ENCODE measurements at regions not wholly inside any gene's neighbourhood (a gene's known extent, or its start where the extent isn't known, plus 50 kb on each side); places are given as distances from the start of the nearest gene placed in this dataset.

DNA sequence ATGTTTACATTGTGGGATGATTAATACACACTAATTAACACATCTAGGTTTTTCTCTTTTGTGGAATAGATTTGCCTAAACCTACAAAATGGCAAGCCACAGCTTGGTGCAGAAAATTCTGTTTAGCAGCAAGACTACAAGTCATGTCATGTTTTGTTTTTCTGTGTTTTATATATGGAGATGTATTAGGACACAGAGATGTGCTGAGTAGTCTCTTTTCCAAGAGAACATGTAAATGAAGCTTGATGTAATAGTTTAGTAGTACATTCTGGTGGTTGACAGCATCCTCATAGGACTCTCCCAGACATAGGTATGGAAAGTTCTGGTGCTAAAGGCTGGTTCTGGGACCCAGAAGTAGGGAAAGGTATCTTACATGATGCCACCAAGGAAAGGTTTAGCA, 1345.4 kb downstream of the CDH11 start:
- TF ChIP-seq, protein P1, sequence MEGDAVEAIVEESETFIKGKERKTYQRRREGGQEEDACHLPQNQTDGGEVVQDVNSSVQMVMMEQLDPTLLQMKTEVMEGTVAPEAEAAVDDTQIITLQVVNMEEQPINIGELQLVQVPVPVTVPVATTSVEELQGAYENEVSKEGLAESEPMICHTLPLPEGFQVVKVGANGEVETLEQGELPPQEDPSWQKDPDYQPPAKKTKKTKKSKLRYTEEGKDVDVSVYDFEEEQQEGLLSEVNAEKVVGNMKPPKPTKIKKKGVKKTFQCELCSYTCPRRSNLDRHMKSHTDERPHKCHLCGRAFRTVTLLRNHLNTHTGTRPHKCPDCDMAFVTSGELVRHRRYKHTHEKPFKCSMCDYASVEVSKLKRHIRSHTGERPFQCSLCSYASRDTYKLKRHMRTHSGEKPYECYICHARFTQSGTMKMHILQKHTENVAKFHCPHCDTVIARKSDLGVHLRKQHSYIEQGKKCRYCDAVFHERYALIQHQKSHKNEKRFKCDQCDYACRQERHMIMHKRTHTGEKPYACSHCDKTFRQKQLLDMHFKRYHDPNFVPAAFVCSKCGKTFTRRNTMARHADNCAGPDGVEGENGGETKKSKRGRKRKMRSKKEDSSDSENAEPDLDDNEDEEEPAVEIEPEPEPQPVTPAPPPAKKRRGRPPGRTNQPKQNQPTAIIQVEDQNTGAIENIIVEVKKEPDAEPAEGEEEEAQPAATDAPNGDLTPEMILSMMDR (IDR thresholded peaks at IDR 0.05; ENCODE audit: low read length) = no peak
- TF ChIP-seq EZH2 (optimal IDR thresholded peaks at IDR 0.05; ENCODE audit: low read depth, low read length) = no peak
